ENCODE measurements at regions not wholly inside any gene's neighbourhood (a gene's known extent, or its start where the extent isn't known, plus 50 kb on each side); places are given as distances from the start of the nearest gene placed in this dataset.

- TF ChIP-seq STAT1 (IDR thresholded peaks at IDR 0.05; ENCODE audit: unreplicated experiment) (no peak), EZH2 (IDR thresholded peaks at IDR 0.05; ENCODE audit: low read depth, unreplicated experiment) (no peak), POLR2AphosphoS5 (IDR thresholded peaks at IDR 0.05; ENCODE audit: low read depth) (no peak)
- TF ChIP-seq, protein P1, sequence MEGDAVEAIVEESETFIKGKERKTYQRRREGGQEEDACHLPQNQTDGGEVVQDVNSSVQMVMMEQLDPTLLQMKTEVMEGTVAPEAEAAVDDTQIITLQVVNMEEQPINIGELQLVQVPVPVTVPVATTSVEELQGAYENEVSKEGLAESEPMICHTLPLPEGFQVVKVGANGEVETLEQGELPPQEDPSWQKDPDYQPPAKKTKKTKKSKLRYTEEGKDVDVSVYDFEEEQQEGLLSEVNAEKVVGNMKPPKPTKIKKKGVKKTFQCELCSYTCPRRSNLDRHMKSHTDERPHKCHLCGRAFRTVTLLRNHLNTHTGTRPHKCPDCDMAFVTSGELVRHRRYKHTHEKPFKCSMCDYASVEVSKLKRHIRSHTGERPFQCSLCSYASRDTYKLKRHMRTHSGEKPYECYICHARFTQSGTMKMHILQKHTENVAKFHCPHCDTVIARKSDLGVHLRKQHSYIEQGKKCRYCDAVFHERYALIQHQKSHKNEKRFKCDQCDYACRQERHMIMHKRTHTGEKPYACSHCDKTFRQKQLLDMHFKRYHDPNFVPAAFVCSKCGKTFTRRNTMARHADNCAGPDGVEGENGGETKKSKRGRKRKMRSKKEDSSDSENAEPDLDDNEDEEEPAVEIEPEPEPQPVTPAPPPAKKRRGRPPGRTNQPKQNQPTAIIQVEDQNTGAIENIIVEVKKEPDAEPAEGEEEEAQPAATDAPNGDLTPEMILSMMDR (conservative IDR thresholded peaks at IDR 0.05; ENCODE audit: low read depth in 2 of 2) = no peak
Measured at GRCh38 chr17:72226322-72226721, 105.5 kb downstream of the SOX9 start.

All from GM23338 (cell line).